HG02763 (cell line): ENCODE measurements at regions not wholly inside any gene's neighbourhood (a gene's known extent, or its start where the extent isn't known, plus 50 kb on each side); places are given as distances from the start of the nearest gene placed in this dataset.

Experiments used
- ATAC-seq: cut with Tn5 transposase; IDR thresholded peaks from one replicate; pipeline ENCODE4 v1.9.1; 2021; ENCODE audit warnings: mild to moderate bottlenecking, moderate library complexity; ENCODE audit not compliant: unreplicated experiment

GRCh38 chr14:101188571-101188915 lies 285.0 kb upstream of the RTL1 start:
- no peak for ATAC-seq

DNA sequence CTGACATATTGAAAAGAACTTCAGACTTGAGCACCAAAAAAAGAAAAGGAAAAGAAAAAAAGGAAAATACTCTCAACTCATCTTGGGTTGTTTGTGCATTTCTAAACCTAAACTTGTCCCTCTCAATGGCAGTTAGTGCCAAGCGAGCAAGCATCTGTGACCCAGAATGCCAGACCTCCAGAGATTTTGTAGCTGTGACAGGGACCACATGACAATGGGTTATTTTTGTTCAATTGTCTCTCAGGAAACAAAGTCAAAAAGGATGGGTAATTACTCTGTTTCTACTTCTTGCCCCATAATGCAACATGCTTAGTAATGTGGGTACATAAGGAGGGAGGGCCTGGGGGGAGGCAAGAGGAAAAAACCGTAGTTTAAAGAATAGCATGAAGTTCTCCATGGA lies 285.7 kb upstream of the RTL1 start:
- no peak for ATAC-seq

GRCh38 chr14:101189962-101190560 lies 286.5 kb upstream of the RTL1 start:
- ATAC-seq: no peak

DNA sequence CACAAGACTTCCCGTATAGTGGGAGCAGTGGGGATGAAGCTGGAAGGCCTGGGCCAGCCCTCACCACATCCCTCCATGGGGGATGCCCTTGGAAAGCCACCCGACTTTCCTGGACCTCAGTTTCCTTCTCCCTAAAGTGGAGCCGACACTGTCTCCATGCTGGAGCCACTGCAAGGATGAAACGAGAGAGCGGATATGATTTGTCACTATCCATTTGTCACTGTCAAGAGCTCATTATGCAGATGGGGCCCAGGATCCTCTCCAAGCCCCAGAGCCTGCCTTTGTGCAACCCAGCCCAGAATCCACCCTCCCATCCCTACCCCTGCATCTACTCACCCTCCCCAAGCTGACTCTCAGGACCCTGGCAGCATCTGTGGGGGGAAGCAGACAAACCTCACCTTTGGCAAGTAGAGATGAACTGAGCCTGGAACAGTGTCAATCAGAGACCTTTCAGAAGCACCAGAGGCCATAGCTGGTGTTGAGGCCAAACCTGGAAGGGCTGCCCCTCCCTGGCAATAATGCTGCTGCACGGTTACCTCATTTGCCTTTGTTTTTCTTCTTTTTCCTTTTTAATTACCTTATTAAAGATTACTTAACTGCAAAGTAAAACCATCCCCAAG lies 287.7 kb upstream of the RTL1 start:
- no peak for ATAC-seq

DNA sequence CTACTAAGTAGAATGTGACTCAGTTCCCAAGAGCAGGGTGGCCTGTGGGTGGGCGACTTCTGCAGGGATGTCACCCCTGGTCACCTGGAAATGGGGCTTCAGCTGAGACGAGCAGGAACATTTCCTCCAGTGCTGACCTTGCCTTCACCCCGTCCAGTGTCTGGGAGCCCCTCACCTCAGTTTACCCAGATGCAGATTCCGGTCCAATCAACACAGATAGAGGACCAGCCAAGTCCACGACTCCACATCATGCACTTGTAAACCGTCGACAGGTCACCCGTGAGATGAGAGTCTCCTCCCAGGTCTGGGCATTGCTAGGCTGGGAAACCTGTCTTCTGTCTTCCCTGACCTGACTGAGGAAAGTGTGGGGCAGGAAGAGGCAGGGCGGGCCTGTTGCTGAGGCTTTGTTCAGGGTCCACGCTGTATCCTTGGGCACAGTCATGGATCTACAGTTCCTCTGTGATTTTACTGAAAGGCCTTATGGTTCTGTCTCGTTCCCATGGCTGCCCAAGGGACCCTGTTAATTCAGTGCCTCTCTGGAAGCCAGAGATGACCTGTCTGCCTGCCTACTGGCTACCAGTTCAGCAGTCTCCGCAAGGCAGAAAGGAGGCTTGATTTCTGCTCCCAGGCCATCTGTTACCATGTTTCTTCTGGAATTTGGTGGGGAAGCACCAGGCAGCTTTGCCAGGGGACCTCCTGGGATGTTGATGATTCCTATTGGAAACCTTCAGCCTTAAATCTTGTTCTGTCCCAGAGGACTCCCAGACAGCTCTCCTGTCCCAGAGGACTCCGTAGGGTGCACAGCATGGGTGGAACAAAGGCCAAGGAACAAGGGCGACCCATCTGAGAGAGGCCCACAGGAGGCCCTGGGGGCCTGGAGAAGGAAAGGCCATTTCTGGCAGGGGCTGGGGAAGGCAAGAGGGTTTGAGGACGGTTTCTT lies 288.5 kb upstream of the RTL1 start:
- ATAC-seq: no peak

DNA sequence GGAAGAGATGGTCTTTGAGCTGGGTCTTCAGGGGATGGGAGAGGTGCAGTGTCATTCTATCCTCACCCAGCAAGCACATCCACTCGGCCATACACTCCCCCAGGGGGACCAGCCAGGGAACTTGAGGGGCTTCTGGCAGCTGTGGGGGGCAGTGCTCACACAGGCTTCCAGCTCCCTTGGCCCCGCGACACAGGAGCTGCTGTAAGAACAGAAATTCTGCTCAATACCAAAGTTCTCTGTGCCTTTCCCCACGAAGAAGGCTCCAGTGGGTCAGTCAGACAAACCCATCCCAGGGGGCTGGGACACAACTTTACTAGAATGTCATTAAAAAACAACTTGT lies 289.1 kb upstream of the RTL1 start:
- no peak for ATAC-seq

- no peak for ATAC-seq
These were observed 289.8 kb upstream of the RTL1 start for GRCh38 chr14:101193106-101193844.

GRCh38 chr14:101193845-101194372 lies 290.4 kb upstream of the RTL1 start:
- ATAC-seq: no peak

DNA sequence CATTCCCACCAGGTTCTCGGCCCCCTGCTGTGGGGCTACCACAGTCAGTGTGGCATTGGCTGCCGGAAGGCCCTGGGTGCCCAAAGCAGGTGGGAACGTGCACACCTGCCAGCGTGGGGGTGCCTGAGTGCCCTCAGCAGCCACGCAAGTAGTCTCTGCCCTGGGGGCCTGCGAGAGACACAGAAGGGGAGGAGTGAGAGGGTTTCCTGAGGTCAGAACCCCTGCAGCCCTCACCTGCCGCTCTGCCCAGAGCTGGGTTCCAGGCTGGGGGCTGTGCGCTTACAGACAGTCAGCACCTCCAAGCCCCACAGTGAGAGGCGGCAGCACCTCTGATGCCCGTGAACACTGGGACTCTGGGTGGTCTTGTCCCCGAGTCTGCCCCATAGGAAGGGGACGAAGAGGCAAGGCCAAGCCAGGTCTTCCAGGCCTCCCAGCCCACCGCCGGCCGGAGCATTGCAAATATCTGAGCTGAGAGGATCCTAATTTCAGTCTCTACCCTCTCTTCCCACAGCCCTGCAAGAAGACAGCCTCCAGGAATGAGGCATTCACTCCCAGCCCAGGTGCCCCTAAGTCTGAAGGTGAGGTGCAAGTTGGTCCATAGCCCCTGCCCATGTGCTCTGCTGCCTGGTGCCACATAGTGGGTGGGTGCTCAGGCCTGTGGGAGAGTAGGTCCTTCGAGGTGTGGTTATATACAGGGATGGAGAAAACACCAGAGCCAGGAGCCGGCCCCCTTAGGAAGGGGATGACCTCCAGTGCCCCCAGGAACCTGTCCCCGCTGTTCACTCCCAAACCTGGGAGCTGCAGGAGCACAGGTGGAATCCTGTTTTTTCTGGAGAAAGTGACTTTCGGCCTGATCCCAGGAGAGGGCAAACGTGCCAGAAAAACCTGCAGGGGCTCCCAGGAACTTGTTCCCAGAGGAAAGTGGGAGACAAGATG lies 291.1 kb upstream of the RTL1 start:
- ATAC-seq: no peak

DNA sequence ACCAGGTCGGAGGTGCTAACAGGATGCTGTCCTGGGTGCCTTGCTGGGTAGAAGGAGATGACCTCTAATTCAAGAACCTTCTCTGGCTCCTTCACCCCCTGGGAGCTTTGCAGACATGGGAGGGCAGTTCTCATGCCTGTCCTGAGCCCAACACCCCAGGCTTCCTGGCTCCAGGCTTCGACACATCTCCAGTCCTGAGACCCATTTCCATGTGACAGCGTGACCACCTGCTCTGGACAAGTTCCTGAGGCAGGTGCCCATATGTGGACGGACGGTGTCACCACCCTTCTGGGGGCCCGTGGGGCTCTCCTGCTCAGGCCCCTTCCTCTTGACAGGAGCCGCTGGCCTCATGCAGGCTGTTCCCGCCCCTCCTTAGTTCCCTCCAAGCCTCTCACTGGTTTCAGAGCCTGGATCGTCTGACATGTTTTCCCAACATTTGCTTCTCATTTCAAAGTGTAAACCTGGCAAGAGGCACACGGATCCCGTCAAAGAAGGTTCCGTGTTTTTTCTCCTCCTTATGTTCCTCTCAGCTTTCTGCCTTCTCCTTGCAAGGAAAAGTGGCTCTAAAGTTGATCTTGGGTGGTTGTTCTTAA lies 291.9 kb upstream of the RTL1 start:
- no peak for ATAC-seq

DNA sequence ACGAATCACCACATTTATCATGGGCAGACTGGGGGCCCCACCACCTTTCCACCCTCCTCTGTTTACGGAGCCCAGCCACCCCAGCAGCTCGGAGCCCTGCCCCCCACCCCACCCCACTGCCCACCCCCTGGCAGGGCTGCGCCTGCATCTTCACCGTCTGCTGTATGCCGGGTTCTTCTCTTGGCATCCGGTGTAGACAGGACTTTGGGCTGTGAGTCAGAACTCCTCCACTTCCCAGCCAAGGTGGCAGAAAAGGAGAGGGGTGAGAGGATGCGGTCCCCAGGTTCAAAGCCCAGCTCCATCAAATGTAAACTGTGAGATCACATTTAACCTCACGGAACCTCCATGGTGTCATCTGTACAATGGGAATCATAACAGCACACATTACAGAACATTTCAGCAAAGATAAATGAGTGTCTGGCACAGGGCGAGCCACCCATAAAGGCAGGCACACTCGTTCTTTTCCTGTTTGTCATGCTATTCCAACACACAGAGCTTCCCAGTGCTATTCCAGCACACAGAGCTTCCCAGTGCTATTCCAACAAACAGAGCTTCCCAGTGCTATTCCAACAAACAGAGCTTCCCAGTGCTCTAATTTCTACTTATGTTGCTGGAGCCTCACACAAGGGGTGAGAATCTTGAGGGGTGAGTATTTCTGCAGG lies 292.7 kb upstream of the RTL1 start:
- ATAC-seq: no peak

DNA sequence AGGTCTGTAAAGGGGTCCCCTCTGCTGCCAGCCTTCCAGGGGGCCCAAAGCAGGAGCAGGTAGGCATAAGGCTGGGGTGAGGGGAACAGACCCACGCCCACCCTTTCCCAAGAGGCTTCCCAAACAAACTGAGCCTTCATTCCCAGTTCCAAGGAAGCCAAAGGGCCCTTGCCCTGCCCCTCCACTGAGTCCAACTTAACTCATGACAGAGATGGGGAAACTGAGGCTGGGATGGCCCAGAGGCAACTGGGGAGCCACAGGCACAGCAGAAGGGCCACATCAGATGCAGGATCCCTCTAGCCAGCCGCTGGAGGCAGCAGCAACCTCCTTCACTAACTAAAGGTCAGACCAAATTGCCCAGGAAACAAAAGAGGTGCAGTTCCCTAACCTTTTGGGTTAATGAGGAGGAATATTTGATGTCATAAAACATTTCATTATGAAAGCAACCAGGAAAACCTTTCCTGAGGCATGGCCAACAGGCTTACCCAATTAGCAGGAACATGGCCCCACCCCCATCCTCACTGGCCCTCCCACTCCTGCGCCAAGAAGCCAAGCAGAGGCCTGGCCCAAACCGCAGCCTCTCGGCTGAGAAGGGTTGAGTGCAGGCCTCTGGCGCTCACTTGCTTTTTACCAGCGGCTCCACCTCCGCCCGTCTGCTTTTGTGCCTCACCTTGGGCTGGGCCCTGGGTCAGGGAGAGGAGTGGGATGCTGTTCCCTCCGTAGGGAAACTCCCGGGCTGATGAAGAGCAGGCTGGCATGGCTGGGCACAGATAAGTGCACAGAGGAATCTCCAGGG lies 293.5 kb upstream of the RTL1 start:
- ATAC-seq: no peak

DNA sequence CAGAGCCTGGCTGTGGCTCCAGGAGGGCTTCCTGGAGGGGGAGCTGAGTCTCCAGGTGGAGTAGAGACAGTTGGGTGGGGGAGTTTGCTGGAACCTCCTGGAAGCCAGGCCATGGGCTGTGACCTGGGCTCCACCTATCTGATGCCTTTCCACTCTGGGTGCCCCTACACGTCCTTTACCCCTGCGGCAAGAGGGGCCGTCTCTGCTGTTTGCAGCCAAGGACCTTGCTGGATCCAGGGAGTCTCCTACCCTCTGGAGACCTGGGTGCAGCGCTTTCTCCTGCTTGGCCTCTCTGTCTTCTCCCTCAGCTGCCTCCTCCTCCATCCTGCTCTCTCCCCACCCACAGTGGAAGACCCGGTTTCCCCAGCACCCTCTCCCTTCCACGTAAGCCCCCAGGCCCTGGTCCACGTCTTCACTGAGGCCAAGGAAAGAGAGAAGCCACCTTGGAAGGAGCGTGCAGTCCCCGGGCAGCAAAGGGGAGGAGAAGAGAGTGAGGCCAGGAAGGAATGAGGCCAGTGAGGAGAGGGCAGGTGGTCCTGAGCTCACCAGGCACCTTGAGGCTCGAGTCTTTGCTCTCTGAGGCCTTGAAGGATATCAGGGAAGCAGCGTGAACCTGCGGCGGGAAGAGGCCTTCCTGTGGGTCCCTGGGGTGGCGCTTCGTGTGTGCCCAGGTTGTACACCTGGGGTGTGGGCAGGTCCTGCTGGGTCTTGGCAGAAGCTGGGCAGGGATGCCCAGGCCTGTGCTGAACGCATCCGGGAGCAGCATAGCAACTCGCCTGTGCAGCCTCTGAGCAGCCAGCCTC lies 294.3 kb upstream of the RTL1 start:
- ATAC-seq: no peak

DNA sequence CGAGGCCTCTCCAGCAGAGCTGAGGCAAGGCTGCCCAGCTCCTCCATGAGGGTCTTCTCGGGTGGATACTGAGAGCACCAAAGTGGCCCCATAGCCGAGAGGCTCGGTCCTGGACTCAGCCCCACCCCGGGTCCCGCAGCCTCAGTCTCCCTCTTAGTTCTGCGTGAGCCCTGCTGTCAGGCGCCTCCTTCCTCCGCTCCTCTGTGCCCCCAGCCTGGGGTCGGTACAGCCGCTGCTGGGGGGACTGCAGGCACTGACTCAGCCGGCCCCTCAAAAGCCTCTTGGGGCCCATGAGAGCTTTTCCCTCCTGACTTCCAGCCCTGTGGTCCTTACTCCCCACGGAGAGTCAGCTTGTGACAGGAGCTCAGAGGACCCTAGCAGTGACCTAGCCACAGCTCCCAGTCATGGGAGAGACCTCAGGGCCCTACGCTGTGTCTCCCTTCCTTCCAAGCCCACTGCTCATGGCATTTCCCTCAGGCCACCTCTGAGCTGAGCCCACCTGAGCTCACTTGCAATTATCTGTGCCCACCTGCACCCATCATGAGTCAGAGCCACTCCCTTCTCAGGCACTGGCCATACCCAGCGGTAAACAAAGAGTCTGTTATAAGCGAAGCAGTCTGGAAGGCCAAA lies 295.0 kb upstream of the RTL1 start:
- ATAC-seq: no peak

- ATAC-seq: no peak
These were observed 295.7 kb upstream of the RTL1 start for GRCh38 chr14:101199028-101199770.

DNA sequence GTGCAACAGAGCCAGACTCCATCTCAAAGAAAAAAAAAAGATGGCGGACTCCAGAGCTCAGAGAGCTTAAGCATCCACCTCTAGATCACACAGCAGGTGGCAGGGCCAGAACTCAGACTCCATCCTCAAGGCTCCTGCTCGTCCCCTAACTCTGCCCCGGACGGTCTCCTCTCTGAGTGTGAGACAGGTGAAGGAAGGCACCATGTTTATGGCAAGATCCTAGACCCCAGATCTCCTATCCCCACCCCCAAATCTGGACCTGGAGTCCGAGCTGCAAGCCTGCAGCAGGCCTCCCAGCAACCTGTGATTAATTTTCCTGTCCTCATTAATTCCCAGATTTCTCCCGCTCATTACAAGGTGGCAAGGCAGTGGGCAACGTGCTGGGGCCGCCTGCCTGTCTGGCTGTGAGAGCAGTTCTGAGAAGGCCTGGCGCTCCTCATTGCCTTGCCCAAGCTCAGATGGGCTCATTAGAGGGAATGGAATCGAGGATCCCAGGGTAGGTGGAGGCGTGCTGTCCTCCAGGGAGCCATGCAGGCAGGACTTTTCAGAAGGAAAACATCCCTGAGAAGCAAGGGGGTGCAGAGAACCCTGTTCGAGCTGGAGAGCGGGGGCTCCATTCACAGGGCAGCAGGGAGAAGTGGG lies 296.6 kb upstream of the RTL1 start:
- no peak for ATAC-seq
